K562 (cell line): ENCODE measurements at regions not wholly inside any gene's neighbourhood (a gene's known extent, or its start where the extent isn't known, plus 50 kb on each side); places are given as distances from the start of the nearest gene placed in this dataset.

Source experiments
- CCAR2 ChIP-seq: fragments of 200-400 bp; formaldehyde crosslinking; IDR thresholded peaks from 2 replicates; pipeline ENCODE4 v1.6.1; 2017; ENCODE audit warnings: mild to moderate bottlenecking, low read depth, low read length
- FOS ChIP-seq: IDR thresholded peaks from 3 replicates; pipeline ENCODE4 v1.6.1; 2011; ENCODE audit not compliant: insufficient read length; ENCODE audit errors: extremely low read depth
- GABPB1 ChIP-seq: sonication (generic); formaldehyde crosslinking; IDR thresholded peaks from 2 replicates; pipeline ENCODE4 v1.8.0; 2022; ENCODE audit warnings: mild to moderate bottlenecking, missing genetic modification reagents
- HDAC2 ChIP-seq: fragments of 450-650 bp; IDR thresholded peaks from 2 replicates; pipeline ENCODE4 v1.6.1; 2016; ENCODE audit warnings: mild to moderate bottlenecking
- PHF20 ChIP-seq: fragments of 450-650 bp; IDR thresholded peaks from 2 replicates; pipeline ENCODE4 v1.6.1; 2018; ENCODE audit not compliant: partially characterized antibody
- ZC3H11A ChIP-seq: IDR thresholded peaks from 2 replicates; pipeline ENCODE4 v1.6.1; 2012; ENCODE audit warnings: low read depth, low read length, improper control_type of control experiment
- ZC3H4 ChIP-seq: sonication (generic); formaldehyde crosslinking; IDR thresholded peaks from 2 replicates; pipeline ENCODE4 v1.9.0; 2021; ENCODE audit warnings: missing genetic modification reagents, borderline replicate concordance
- TF ChIP-seq, protein P1 (sequence below): fragments of 250-450 bp; sonication (Bioruptor Pico); IDR thresholded peaks from 2 replicates; pipeline ENCODE4 v1.8.0; 2022; ENCODE audit warnings: moderate library complexity, mild to moderate bottlenecking, inconsistent platforms
- TF ChIP-seq, protein P2 (sequence below), 3 experiments: IDR thresholded peaks in 2 of 3; conservative IDR thresholded peaks in 1 of 3; 2 replicates each; pipeline ENCODE4 v1.5.1; 2011 to 2012; ENCODE audit warnings: low read length in 3 of 3, mild to moderate bottlenecking in 3 of 3, control low read depth in 2 of 3, improper control_type of control experiment in 1 of 3, inconsistent platforms in 1 of 3, low read depth in 1 of 3, mixed read lengths in 1 of 3, moderate library complexity in 1 of 3; ENCODE audit not compliant: insufficient read depth in 2 of 3

DNA sequence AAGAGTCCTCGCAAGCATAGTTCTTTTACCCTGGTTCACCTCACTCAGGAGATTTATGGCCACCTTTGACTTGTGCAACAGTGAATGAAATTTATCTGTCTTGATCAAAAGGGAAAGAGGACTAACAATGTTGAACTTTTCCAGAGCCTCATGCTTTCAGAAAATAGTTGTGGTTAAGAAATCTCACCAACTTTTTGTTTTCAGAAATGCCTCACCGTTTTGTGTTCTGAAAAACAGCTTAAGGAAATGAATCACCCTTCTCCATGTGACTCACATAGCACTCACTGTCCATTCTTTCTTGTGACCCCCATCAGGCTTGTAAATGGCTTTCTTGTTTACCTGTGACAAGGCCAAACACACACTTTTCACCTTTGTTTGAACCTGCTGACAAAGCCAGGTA, 148.6 kb upstream of the FAM3C start:
- TF ChIP-seq GABPB1 (CRISPR knock-in tag) (no peak), ZC3H11A (no peak), HDAC2 (no peak), PHF20 (no peak), ZC3H4 (CRISPR knock-in tag) (no peak), FOS (no peak), CCAR2 (no peak)
- TF ChIP-seq, protein P1, sequence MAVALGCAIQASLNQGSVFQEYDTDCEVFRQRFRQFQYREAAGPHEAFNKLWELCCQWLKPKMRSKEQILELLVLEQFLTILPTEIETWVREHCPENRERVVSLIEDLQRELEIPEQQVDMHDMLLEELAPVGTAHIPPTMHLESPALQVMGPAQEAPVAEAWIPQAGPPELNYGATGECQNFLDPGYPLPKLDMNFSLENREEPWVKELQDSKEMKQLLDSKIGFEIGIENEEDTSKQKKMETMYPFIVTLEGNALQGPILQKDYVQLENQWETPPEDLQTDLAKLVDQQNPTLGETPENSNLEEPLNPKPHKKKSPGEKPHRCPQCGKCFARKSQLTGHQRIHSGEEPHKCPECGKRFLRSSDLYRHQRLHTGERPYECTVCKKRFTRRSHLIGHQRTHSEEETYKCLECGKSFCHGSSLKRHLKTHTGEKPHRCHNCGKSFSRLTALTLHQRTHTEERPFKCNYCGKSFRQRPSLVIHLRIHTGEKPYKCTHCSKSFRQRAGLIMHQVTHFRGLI: no peak
- TF ChIP-seq, protein P2, sequence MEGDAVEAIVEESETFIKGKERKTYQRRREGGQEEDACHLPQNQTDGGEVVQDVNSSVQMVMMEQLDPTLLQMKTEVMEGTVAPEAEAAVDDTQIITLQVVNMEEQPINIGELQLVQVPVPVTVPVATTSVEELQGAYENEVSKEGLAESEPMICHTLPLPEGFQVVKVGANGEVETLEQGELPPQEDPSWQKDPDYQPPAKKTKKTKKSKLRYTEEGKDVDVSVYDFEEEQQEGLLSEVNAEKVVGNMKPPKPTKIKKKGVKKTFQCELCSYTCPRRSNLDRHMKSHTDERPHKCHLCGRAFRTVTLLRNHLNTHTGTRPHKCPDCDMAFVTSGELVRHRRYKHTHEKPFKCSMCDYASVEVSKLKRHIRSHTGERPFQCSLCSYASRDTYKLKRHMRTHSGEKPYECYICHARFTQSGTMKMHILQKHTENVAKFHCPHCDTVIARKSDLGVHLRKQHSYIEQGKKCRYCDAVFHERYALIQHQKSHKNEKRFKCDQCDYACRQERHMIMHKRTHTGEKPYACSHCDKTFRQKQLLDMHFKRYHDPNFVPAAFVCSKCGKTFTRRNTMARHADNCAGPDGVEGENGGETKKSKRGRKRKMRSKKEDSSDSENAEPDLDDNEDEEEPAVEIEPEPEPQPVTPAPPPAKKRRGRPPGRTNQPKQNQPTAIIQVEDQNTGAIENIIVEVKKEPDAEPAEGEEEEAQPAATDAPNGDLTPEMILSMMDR (IDR thresholded peaks at IDR 0.05 in 2 of 3, conservative IDR thresholded peaks at IDR 0.05 in 1 of 3; ENCODE audit: insufficient read depth in 2 of 3, low read depth in 1 of 3, low read length in 3 of 3): no peak
